HUES48 (cell line): ENCODE measurements at regions not wholly inside any gene's neighbourhood (a gene's known extent, or its start where the extent isn't known, plus 50 kb on each side); places are given as distances from the start of the nearest gene placed in this dataset.

ENCODE experiments used
- H3K27ac ChIP-seq: one replicate; pipeline ENCODE4 v1.7.0; 2013; ENCODE audit warnings: low read depth, low read length, inconsistent platforms
- H3K27me3 ChIP-seq: 2 replicates; pipeline ENCODE4 v1.6.1; 2013; ENCODE audit warnings: mild to moderate bottlenecking, low read length; ENCODE audit not compliant: control insufficient read depth, insufficient read depth
- H3K36me3 ChIP-seq: 2 replicates; pipeline ENCODE4 v1.6.1; 2013; ENCODE audit warnings: low read length; ENCODE audit not compliant: control insufficient read depth, insufficient read depth
- H3K4me1 ChIP-seq: 2 replicates; pipeline ENCODE4 v1.6.1; 2013; ENCODE audit warnings: mild to moderate bottlenecking, low read length; ENCODE audit not compliant: control insufficient read depth, insufficient read depth
- H3K4me3 ChIP-seq: 2 replicates; pipeline ENCODE4 v1.5.1; 2013; ENCODE audit warnings: mild to moderate bottlenecking, low read depth, low read length
- H3K9ac ChIP-seq: 2 replicates; pipeline ENCODE4 v1.6.1; 2013; ENCODE audit warnings: mild to moderate bottlenecking, low read depth, low read length, moderate library complexity
- H3K9me3 ChIP-seq: 2 replicates; pipeline ENCODE4 v1.6.1; 2013; ENCODE audit warnings: low read length; ENCODE audit not compliant: control insufficient read depth, insufficient read depth

GRCh38 chr1:208818770-208819445, 574.7 kb upstream of the PLXNA2 start:
- Histone ChIP-seq H3K27me3 (no peaks in the 10 kb centered on the region), H3K4me1 (no peaks in the 10 kb centered on the region), H3K36me3 (no peaks in the 10 kb centered on the region), H3K9me3 (no peaks in the 10 kb centered on the region), H3K27ac (no peak overlapping the region), H3K9ac (no peak overlapping the region), H3K4me3 (no peak overlapping the region)

GRCh38 chr1:208820580-208821212, 576.5 kb upstream of the PLXNA2 start:
- Histone ChIP-seq H3K9ac (no peak overlapping the region), H3K27me3 (no peaks in the 10 kb centered on the region)

GRCh38 chr1:208821939-208822338, 577.8 kb upstream of the PLXNA2 start:
- Histone ChIP-seq H3K4me3 (no peak overlapping the region), H3K27me3 (no peaks in the 10 kb centered on the region), H3K36me3 (no peaks in the 10 kb centered on the region), H3K9ac (no peak overlapping the region), H3K9me3 (no peaks in the 10 kb centered on the region), H3K27ac (no peak overlapping the region), H3K4me1 (no peaks in the 10 kb centered on the region)

More at GRCh38 chr1:208820580-208821212, 576.5 kb upstream of the PLXNA2 start:
- Histone ChIP-seq H3K36me3 (no peaks in the 10 kb centered on the region), H3K27ac (no peak overlapping the region), H3K4me1 (no peaks in the 10 kb centered on the region), H3K4me3 (no peak overlapping the region), H3K9me3 (no peaks in the 10 kb centered on the region)

GRCh38 chr1:208825300-208825699, 581.1 kb upstream of the PLXNA2 start:
- H3K4me3 ChIP-seq, result no peak overlapping the region
- H3K36me3 ChIP-seq, result no peaks in the 10 kb centered on the region
- H3K4me1 ChIP-seq, result no peaks in the 10 kb centered on the region
- H3K9me3 ChIP-seq, result no peaks in the 10 kb centered on the region
- no peak overlapping the region for H3K9ac ChIP-seq
- no peak overlapping the region for H3K27ac ChIP-seq
- no peaks in the 10 kb centered on the region for H3K27me3 ChIP-seq

- H3K27ac ChIP-seq, result no peak overlapping the region
- no peaks in the 10 kb centered on the region for H3K36me3 ChIP-seq
- H3K27me3 ChIP-seq, result no peaks in the 10 kb centered on the region
- H3K4me1 ChIP-seq, result peaks cover 7% of the 10 kb centered on the region
- H3K4me3 ChIP-seq, result no peak overlapping the region
- no peaks in the 10 kb centered on the region for H3K9me3 ChIP-seq
- no peak overlapping the region for H3K9ac ChIP-seq
These were observed 585.4 kb upstream of the PLXNA2 start for GRCh38 chr1:208829595-208829994.

GRCh38 chr1:208834381-208835096, 590.4 kb upstream of the PLXNA2 start:
- H3K27me3 ChIP-seq, result no peaks in the 10 kb centered on the region
- peaks cover 13% of the 10 kb centered on the region for H3K4me1 ChIP-seq
- no peak overlapping the region for H3K27ac ChIP-seq
- H3K36me3 ChIP-seq, result no peaks in the 10 kb centered on the region
- no peak overlapping the region for H3K4me3 ChIP-seq
- no peak overlapping the region for H3K9ac ChIP-seq
- H3K9me3 ChIP-seq, result no peaks in the 10 kb centered on the region

- H3K27ac ChIP-seq, result no peak overlapping the region
- H3K27me3 ChIP-seq, result no peaks in the 10 kb centered on the region
- H3K4me1 ChIP-seq, result peaks cover 13% of the 10 kb centered on the region
- no peaks in the 10 kb centered on the region for H3K36me3 ChIP-seq
- no peak overlapping the region for H3K9ac ChIP-seq
- H3K4me3 ChIP-seq, result no peak overlapping the region
- no peaks in the 10 kb centered on the region for H3K9me3 ChIP-seq
These were observed 590.9 kb upstream of the PLXNA2 start for GRCh38 chr1:208835097-208835463.

GRCh38 chr1:208835781-208836180, 591.6 kb upstream of the PLXNA2 start:
- H3K4me3 ChIP-seq, result no peak overlapping the region
- no peak overlapping the region for H3K27ac ChIP-seq
- no peaks in the 10 kb centered on the region for H3K36me3 ChIP-seq
- no peaks in the 10 kb centered on the region for H3K9me3 ChIP-seq
- H3K9ac ChIP-seq, result no peak overlapping the region
- H3K27me3 ChIP-seq, result no peaks in the 10 kb centered on the region
- H3K4me1 ChIP-seq, result peaks cover 13% of the 10 kb centered on the region

GRCh38 chr1:208837242-208837641, 593.1 kb upstream of the PLXNA2 start:
- H3K36me3 ChIP-seq, result no peaks in the 10 kb centered on the region
- H3K9me3 ChIP-seq, result no peaks in the 10 kb centered on the region
- H3K9ac ChIP-seq, result no peak overlapping the region
- no peak overlapping the region for H3K4me3 ChIP-seq
- peaks cover 13% of the 10 kb centered on the region for H3K4me1 ChIP-seq
- H3K27me3 ChIP-seq, result no peaks in the 10 kb centered on the region
- H3K27ac ChIP-seq, result no peak overlapping the region

- H3K27me3 ChIP-seq, result no peaks in the 10 kb centered on the region
- H3K4me3 ChIP-seq, result no peak overlapping the region
- H3K27ac ChIP-seq, result no peak overlapping the region
- H3K4me1 ChIP-seq, result no peaks in the 10 kb centered on the region
- H3K9ac ChIP-seq, result no peak overlapping the region
- no peaks in the 10 kb centered on the region for H3K36me3 ChIP-seq
- no peaks in the 10 kb centered on the region for H3K9me3 ChIP-seq
These were observed 597.3 kb upstream of the PLXNA2 start for GRCh38 chr1:208841436-208841835.

GRCh38 chr1:208842451-208842850, 598.3 kb upstream of the PLXNA2 start:
- H3K4me1 ChIP-seq, result no peaks in the 10 kb centered on the region
- no peak overlapping the region for H3K27ac ChIP-seq
- no peaks in the 10 kb centered on the region for H3K27me3 ChIP-seq
- H3K9ac ChIP-seq, result no peak overlapping the region
- H3K9me3 ChIP-seq, result no peaks in the 10 kb centered on the region
- no peaks in the 10 kb centered on the region for H3K36me3 ChIP-seq
- H3K4me3 ChIP-seq, result no peak overlapping the region
